ENCODE measurements at regions not wholly inside any gene's neighbourhood (a gene's known extent, or its start where the extent isn't known, plus 50 kb on each side); places are given as distances from the start of the nearest gene placed in this dataset.

DNA sequence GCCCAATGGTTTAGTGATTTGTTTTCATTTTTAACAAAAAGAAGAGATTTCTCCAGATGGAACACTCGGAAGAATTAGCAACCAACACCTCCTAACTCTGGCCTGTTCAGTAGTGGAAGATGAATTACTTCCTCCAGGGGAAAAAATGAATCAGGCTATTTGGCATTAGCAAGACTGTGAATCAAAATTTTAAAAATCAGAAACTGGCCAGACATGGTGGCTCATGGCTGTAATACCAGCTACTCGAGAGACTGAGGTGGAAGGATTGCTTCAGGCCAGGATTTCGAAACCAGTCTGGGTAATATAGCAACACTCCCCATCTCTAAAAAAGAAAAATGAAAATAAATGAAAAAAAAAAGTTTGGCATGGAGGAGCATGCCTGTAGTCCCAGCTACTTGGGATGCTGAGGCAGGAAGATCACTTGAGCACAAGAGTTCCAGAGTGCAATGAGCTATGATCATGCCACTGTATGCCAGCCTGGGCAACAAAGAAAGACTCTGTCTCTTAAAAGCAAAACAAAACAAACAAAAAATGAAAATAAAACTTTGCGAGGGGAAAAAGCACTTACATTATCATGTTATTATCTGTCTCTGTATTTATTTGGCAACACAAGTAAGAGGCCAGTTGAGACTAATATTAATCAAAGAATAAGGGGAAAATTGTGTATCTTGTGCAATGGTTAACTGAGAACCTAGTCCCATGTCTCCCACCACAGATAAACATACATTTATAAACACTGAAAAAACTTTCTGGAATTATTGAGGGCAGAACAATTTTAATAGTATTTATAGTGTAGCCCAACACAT, 796.3 kb upstream of the ANO3 start:
- Histone ChIP-seq H3K4me1 (ENCODE audit: insufficient read depth, low read length, poor library complexity, severe bottlenecking) (no peaks in the 10 kb centered on the region), H3K9me3 (ENCODE audit: low read depth, low read length, poor library complexity, severe bottlenecking) (no peaks in the 10 kb centered on the region), H3K27ac (ENCODE audit: low read depth, low read length, poor library complexity, severe bottlenecking) (no peak overlapping the region), H3K27me3 (replicated peaks; ENCODE audit: insufficient read depth, low read depth, low read length, poor library complexity) (no peaks in the 10 kb centered on the region), H3K36me3 (ENCODE audit: insufficient read depth, low read length, poor library complexity, severe bottlenecking) (no peaks in the 10 kb centered on the region), H3K4me3 (ENCODE audit: low read depth, low read length, poor library complexity, severe bottlenecking) (no peak overlapping the region)
- DNase-seq (ENCODE audit: low spot score) = no peak
- BruUV-seq (replicated peaks) = no TSS peak
- CTCF ChIA-PET = no interaction called here
- TF ChIP-seq, protein P1, sequence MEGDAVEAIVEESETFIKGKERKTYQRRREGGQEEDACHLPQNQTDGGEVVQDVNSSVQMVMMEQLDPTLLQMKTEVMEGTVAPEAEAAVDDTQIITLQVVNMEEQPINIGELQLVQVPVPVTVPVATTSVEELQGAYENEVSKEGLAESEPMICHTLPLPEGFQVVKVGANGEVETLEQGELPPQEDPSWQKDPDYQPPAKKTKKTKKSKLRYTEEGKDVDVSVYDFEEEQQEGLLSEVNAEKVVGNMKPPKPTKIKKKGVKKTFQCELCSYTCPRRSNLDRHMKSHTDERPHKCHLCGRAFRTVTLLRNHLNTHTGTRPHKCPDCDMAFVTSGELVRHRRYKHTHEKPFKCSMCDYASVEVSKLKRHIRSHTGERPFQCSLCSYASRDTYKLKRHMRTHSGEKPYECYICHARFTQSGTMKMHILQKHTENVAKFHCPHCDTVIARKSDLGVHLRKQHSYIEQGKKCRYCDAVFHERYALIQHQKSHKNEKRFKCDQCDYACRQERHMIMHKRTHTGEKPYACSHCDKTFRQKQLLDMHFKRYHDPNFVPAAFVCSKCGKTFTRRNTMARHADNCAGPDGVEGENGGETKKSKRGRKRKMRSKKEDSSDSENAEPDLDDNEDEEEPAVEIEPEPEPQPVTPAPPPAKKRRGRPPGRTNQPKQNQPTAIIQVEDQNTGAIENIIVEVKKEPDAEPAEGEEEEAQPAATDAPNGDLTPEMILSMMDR (conservative IDR thresholded peaks at IDR 0.05; ENCODE audit: low read depth, low read length) = no peak
- no peak for TF ChIP-seq EZH2 (IDR thresholded peaks at IDR 0.05; ENCODE audit: borderline replicate concordance, low read depth, low read length, poor library complexity, severe bottlenecking)
- POLR2A ChIA-PET (ENCODE audit: low non-redundant PET) = no interaction called here
- intact Hi-C loops (cut with micrococcal nuclease; ENCODE audit: unreplicated experiment) = no loop called here

DNA sequence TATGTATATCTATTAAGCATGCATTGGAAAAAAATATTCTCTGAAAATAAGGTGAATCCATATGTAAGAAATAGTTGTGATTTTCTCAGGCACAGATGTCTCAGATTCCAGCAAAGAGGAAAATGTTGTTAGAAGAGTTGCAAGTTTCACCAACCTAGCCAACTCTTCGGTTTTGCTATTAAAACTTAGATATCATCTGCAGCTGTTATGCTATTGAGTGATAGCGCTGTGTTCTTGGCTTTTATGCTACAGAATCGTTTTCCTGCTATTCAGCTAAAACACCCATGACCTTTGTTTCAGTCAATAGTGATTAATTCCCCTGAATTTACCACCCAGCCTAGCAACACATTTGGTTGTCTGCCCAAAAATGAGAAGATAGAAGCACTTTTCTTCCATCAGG, 795.6 kb upstream of the ANO3 start:
- Histone ChIP-seq H3K9me3 (ENCODE audit: low read depth, low read length, poor library complexity, severe bottlenecking) (no peaks in the 10 kb centered on the region), H3K4me3 (ENCODE audit: low read depth, low read length, poor library complexity, severe bottlenecking) (no peak overlapping the region), H3K27me3 (replicated peaks; ENCODE audit: insufficient read depth, low read depth, low read length, poor library complexity) (no peaks in the 10 kb centered on the region), H3K4me1 (ENCODE audit: insufficient read depth, low read length, poor library complexity, severe bottlenecking) (no peaks in the 10 kb centered on the region), H3K27ac (ENCODE audit: low read depth, low read length, poor library complexity, severe bottlenecking) (no peak overlapping the region), H3K36me3 (ENCODE audit: insufficient read depth, low read length, poor library complexity, severe bottlenecking) (no peaks in the 10 kb centered on the region)
- CTCF ChIA-PET = no interaction called here
- TF ChIP-seq EZH2 (IDR thresholded peaks at IDR 0.05; ENCODE audit: borderline replicate concordance, low read depth, low read length, poor library complexity, severe bottlenecking) = no peak
- TF ChIP-seq, protein P1 (conservative IDR thresholded peaks at IDR 0.05; ENCODE audit: low read depth, low read length) = no peak
- intact Hi-C loops (cut with micrococcal nuclease; ENCODE audit: unreplicated experiment) = no loop called here
- POLR2A ChIA-PET (ENCODE audit: low non-redundant PET) = no interaction called here
- no peak for DNase-seq (ENCODE audit: low spot score)
- BruUV-seq (replicated peaks) = no TSS peak

DNA sequence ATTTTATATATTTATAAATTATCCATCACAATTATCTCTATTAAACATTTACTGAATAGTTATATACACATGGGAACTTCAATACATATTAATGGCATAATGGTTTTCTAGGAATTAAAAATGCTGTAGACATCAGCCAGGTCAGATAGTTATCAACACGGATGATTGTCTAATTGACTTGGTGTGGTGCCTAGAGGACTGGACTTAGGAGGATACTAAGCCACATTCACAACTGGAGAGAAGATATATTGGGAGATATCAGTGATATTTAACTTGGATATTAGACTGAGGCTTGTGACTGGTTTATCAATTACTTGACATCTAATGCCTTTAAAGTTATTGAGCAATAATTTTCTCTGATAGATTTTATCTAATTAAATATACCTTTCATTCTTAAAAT, 794.5 kb upstream of the ANO3 start:
- no peak for TF ChIP-seq EZH2 (IDR thresholded peaks at IDR 0.05; ENCODE audit: borderline replicate concordance, low read depth, low read length, poor library complexity, severe bottlenecking)
- TF ChIP-seq, protein P1 (conservative IDR thresholded peaks at IDR 0.05; ENCODE audit: low read depth, low read length) = no peak
- ChIA-PET POLR2A (ENCODE audit: low non-redundant PET) (no interaction called here), CTCF (no interaction called here)
- Histone ChIP-seq H3K4me3 (ENCODE audit: low read depth, low read length, poor library complexity, severe bottlenecking) (no peak overlapping the region), H3K9me3 (ENCODE audit: low read depth, low read length, poor library complexity, severe bottlenecking) (no peaks in the 10 kb centered on the region), H3K4me1 (ENCODE audit: insufficient read depth, low read length, poor library complexity, severe bottlenecking) (no peaks in the 10 kb centered on the region), H3K27ac (ENCODE audit: low read depth, low read length, poor library complexity, severe bottlenecking) (no peak overlapping the region), H3K27me3 (replicated peaks; ENCODE audit: insufficient read depth, low read depth, low read length, poor library complexity) (no peaks in the 10 kb centered on the region), H3K36me3 (ENCODE audit: insufficient read depth, low read length, poor library complexity, severe bottlenecking) (no peaks in the 10 kb centered on the region)
- DNase-seq (ENCODE audit: low spot score) = no peak
- BruUV-seq (replicated peaks) = no TSS peak
- intact Hi-C loops (cut with micrococcal nuclease; ENCODE audit: unreplicated experiment) = no loop called here
